Liver (tissue), 8 donors: ENCODE measurements at regions not wholly inside any gene's neighbourhood (a gene's known extent, or its start where the extent isn't known, plus 50 kb on each side); places are given as distances from the start of the nearest gene placed in this dataset.

Source experiments
- DNase-seq: peaks from one replicate; pipeline ENCODE4 v3.0.0-alpha.2; 2017; ENCODE audit warnings: low spot score
- H3K27ac ChIP-seq, 2 donors: one replicate each; pipeline ENCODE4 v1.7.0; 2013; ENCODE audit warnings: inconsistent platforms in 2 of 2, low read length in 2 of 2, control low read depth in 1 of 2, low read depth in 1 of 2, mild to moderate bottlenecking in 1 of 2
- H3K27me3 ChIP-seq, 4 donors: one replicate each; pipeline versions ENCODE4 v1.6.1 to v1.7.0; 2013; ENCODE audit warnings: low read length in 3 of 4, inconsistent platforms in 1 of 4, mild to moderate bottlenecking in 1 of 4, moderate library complexity in 1 of 4; ENCODE audit not compliant: control insufficient read depth in 4 of 4, insufficient read depth in 4 of 4
- H3K36me3 ChIP-seq, 4 donors: one replicate each; pipeline versions ENCODE4 v1.6.1 to v1.7.0; 2013; ENCODE audit warnings: low read length in 3 of 4, mild to moderate bottlenecking in 3 of 4, low read depth in 1 of 4, moderate library complexity in 1 of 4; ENCODE audit not compliant: control insufficient read depth in 4 of 4, insufficient read depth in 3 of 4
- H3K4me1 ChIP-seq, 4 donors: one replicate each; pipeline versions ENCODE4 v1.6.1 to v1.7.0; 2013; ENCODE audit warnings: low read length in 3 of 4, mild to moderate bottlenecking in 3 of 4, moderate library complexity in 1 of 4; ENCODE audit not compliant: control insufficient read depth in 4 of 4, insufficient read depth in 4 of 4
- H3K4me3 ChIP-seq, 3 donors: one replicate each; pipeline versions ENCODE4 v1.6.1 to v1.7.0; 2013; ENCODE audit warnings: low read length in 3 of 3, control low read depth in 1 of 3, low read depth in 1 of 3, mild to moderate bottlenecking in 1 of 3
- H3K9ac ChIP-seq, 2 donors: one replicate each; pipeline ENCODE4 v1.7.0; 2013; ENCODE audit warnings: low read length in 2 of 2, mild to moderate bottlenecking in 2 of 2, moderate library complexity in 2 of 2, control low read depth in 1 of 2, low read depth in 1 of 2
- H3K9me3 ChIP-seq, 4 donors: one replicate each; pipeline versions ENCODE4 v1.6.1 to v1.7.0; 2013; ENCODE audit warnings: low read length in 3 of 4; ENCODE audit not compliant: control insufficient read depth in 4 of 4
- CTCF ChIP-seq: fragments of 150-350 bp; IDR thresholded peaks from 2 replicates; pipeline ENCODE4 v1.5.1; 2017; ENCODE audit warnings: improper control_type of control experiment, low read depth, low read length; ENCODE audit not compliant: missing input control
- EGR1 ChIP-seq, 2 donors: IDR thresholded peaks; 2 replicates each; pipeline ENCODE4 v1.6.1; 2016 to 2018; ENCODE audit warnings: antibody characterized with exemption in 2 of 2, low read depth in 2 of 2
- FOXA1 ChIP-seq: IDR thresholded peaks from 2 replicates; pipeline ENCODE4 v1.6.1; 2016; ENCODE audit warnings: antibody characterized with exemption
- FOXA2 ChIP-seq: IDR thresholded peaks from 2 replicates; pipeline ENCODE4 v1.6.1; 2016; ENCODE audit warnings: antibody characterized with exemption
- GABPA ChIP-seq, 2 donors: IDR thresholded peaks in 1 of 2; conservative IDR thresholded peaks in 1 of 2; 2 replicates each; pipeline ENCODE4 v1.6.1; 2016; ENCODE audit warnings: antibody characterized with exemption in 2 of 2, mild to moderate bottlenecking in 1 of 2, moderate library complexity in 1 of 2
- HNF4A ChIP-seq, 2 donors: conservative IDR thresholded peaks; 2 replicates each; pipeline ENCODE4 v1.6.1; 2016; ENCODE audit warnings: antibody characterized with exemption in 2 of 2, mild to moderate bottlenecking in 2 of 2
- HNF4G ChIP-seq: IDR thresholded peaks from 2 replicates; pipeline ENCODE4 v1.6.1; 2016; ENCODE audit warnings: antibody characterized with exemption
- JUND ChIP-seq, 2 donors: IDR thresholded peaks; 2 replicates each; pipeline ENCODE4 v1.6.1; 2016; ENCODE audit warnings: antibody characterized with exemption in 2 of 2
- MAX ChIP-seq: IDR thresholded peaks from 2 replicates; pipeline ENCODE4 v1.6.1; 2016; ENCODE audit warnings: antibody characterized with exemption
- NR2F2 ChIP-seq: IDR thresholded peaks from 2 replicates; pipeline ENCODE4 v1.6.1; 2016; ENCODE audit warnings: antibody characterized with exemption
- RAD21 ChIP-seq, 2 donors: IDR thresholded peaks; 2 replicates each; pipeline ENCODE4 v1.6.1; 2016; ENCODE audit warnings: antibody characterized with exemption in 2 of 2, mild to moderate bottlenecking in 2 of 2
- REST ChIP-seq: IDR thresholded peaks from 2 replicates; pipeline ENCODE4 v1.6.1; 2016; ENCODE audit warnings: antibody characterized with exemption, mild to moderate bottlenecking
- SP1 ChIP-seq: IDR thresholded peaks from 2 replicates; pipeline ENCODE4 v1.6.1; 2018; ENCODE audit warnings: antibody characterized with exemption, mild to moderate bottlenecking
- TAF1 ChIP-seq: conservative IDR thresholded peaks from 2 replicates; pipeline ENCODE4 v1.6.1; 2016; ENCODE audit warnings: antibody characterized with exemption, mild to moderate bottlenecking
- YY1 ChIP-seq: IDR thresholded peaks from 2 replicates; pipeline ENCODE4 v1.6.1; 2016; ENCODE audit warnings: antibody characterized with exemption, mild to moderate bottlenecking
- ZBTB33 ChIP-seq: IDR thresholded peaks from 2 replicates; pipeline ENCODE4 v1.6.1; 2016; ENCODE audit warnings: antibody characterized with exemption
- WGBS: extraction: QIAGEN DNeasy Blood & Tissue Kit; methylation state at CpG from one replicate; pipeline ENCODE4 v1.1.7; 2013; 5-methylcytosine and 5-hydroxymethylcytosine counted together
- donor health status: healthy.
- donor health status: healthy.
- donor health status: healthy.
- donor health status: healthy.
- donor health status: healthy.

GRCh38 chr12:87082756-87083155 is 826.6 kb upstream of the MGAT4C start:
- WGBS, result 91% methylated on average over 2 of the region's 2 CpGs
- no peak overlapping the region for H3K9ac ChIP-seq
- H3K9me3 ChIP-seq, result no peaks in the 10 kb centered on the region
- H3K4me1 ChIP-seq, result no peaks in the 10 kb centered on the region
- no peaks in the 10 kb centered on the region for H3K36me3 ChIP-seq
- no peak overlapping the region for H3K27ac ChIP-seq
- H3K4me3 ChIP-seq, result no peak overlapping the region
- DNase-seq, result no peak
- no peaks in the 10 kb centered on the region for H3K27me3 ChIP-seq
- no peak for TF ChIP-seq CTCF
- no peak for TF ChIP-seq TAF1
- no peak for TF ChIP-seq FOXA2
- no peak for TF ChIP-seq FOXA1
- TF ChIP-seq GABPA (IDR thresholded peaks at IDR 0.05 in 1 of 2, conservative IDR thresholded peaks at IDR 0.05 in 1 of 2), result no peak
- TF ChIP-seq REST, result no peak
- no peak for TF ChIP-seq HNF4A (conservative IDR thresholded peaks at IDR 0.05)
- TF ChIP-seq EGR1 (IDR thresholded peaks at IDR 0.05; ENCODE audit: low read depth in 2 of 2), result no peak
- TF ChIP-seq SP1, result no peak
- no peak for TF ChIP-seq HNF4G

GRCh38 chr12:87074781-87075180 is 818.6 kb upstream of the MGAT4C start:
- Histone ChIP-seq H3K9me3 (peaks cover 2 to 11% (median 3%) of the 10 kb centered on the region in 4 donors), H3K27me3 (no peaks in the 10 kb centered on the region), H3K9ac (no peak overlapping the region), H3K27ac (no peak overlapping the region), H3K36me3 (no peaks in the 10 kb centered on the region), H3K4me3 (no peak overlapping the region), H3K4me1 (no peaks in the 10 kb centered on the region)
- DNase-seq, result no peak
- WGBS, result 83% methylated on average over 2 of the region's 2 CpGs
- TF ChIP-seq YY1 (no peak), RAD21 (IDR thresholded peaks at IDR 0.05) (no peak), ZBTB33 (no peak), NR2F2 (no peak), HNF4A (conservative IDR thresholded peaks at IDR 0.05) (no peak), MAX (no peak), JUND (IDR thresholded peaks at IDR 0.05) (no peak), FOXA2 (no peak), HNF4G (no peak)
